Kidney (tissue), 13 donors: ENCODE measurements at regions not wholly inside any gene's neighbourhood (a gene's known extent, or its start where the extent isn't known, plus 50 kb on each side); places are given as distances from the start of the nearest gene placed in this dataset.

Source experiments
- DNase-seq, 5 donors: peaks; one replicate each; pipeline ENCODE4 v3.0.0-alpha.2; 2013 to 2020
- FAIRE-seq: peaks from 2 replicates; lab custom pipeline; 2012; peaks lifted over from hg19 to GRCh38; lab: Jason Lieb, UNC
- H3K27ac ChIP-seq, 2 donors: one replicate each; pipeline ENCODE4 v1.7.0; 2013; ENCODE audit warnings: low read depth in 2 of 2, low read length in 2 of 2, inconsistent platforms in 1 of 2
- H3K27me3 ChIP-seq: one replicate; pipeline ENCODE4 v1.7.1; 2013; ENCODE audit warnings: low read length, inconsistent platforms; ENCODE audit not compliant: control insufficient read depth, insufficient read depth
- H3K36me3 ChIP-seq, 3 donors: one replicate each; pipeline versions ENCODE4 v1.7.0 to v1.7.1; 2013; ENCODE audit warnings: low read length in 3 of 3, control low read depth in 1 of 3, inconsistent platforms in 1 of 3; ENCODE audit not compliant: insufficient read depth in 3 of 3, control insufficient read depth in 2 of 3
- H3K4me1 ChIP-seq, 3 donors: one replicate each; pipeline versions ENCODE4 v1.7.0 to v1.7.1; 2013; ENCODE audit warnings: low read length in 3 of 3, inconsistent platforms in 1 of 3, low read depth in 1 of 3; ENCODE audit not compliant: control insufficient read depth in 2 of 3, insufficient read depth in 2 of 3
- H3K4me3 ChIP-seq, 3 donors: one replicate each; pipeline versions ENCODE4 v1.7.0 to v1.8.1; 2013; ENCODE audit warnings: low read length in 3 of 3, control low read depth in 1 of 3, inconsistent platforms in 1 of 3
- H3K9ac ChIP-seq, 3 donors: one replicate each; pipeline versions ENCODE4 v1.7.0 to v1.7.1; 2013; ENCODE audit warnings: low read length in 3 of 3, control low read depth in 1 of 3, inconsistent platforms in 1 of 3
- H3K9me3 ChIP-seq, 3 donors: one replicate each; pipeline versions ENCODE4 v1.7.0 to v1.7.1; 2013; ENCODE audit warnings: low read length in 3 of 3, control low read depth in 1 of 3, inconsistent platforms in 1 of 3; ENCODE audit not compliant: control insufficient read depth in 2 of 3, insufficient read depth in 1 of 3
- CTCF ChIP-seq: IDR thresholded peaks from 3 replicates; pipeline ENCODE4 v1.5.1; 2012; ENCODE audit warnings: mild to moderate bottlenecking, moderate library complexity, borderline replicate concordance; ENCODE audit not compliant: insufficient read depth; ENCODE audit errors: extremely low read depth
- intact Hi-C: fragments of 100-400 bp; cut with DNase I; formaldehyde crosslinking; loops from one replicate; pipeline ENCODE4 v1.11.1; 2022
- donor health status: control.
- donor health status: control.
- donor health status: control.
- donor health status: control.
- donor health status: control.
- donor health status: DM: yes; HTN: yes; CAD: no.
- donor health status: Normal renal cell carcinoma (clear cell type).

DNA sequence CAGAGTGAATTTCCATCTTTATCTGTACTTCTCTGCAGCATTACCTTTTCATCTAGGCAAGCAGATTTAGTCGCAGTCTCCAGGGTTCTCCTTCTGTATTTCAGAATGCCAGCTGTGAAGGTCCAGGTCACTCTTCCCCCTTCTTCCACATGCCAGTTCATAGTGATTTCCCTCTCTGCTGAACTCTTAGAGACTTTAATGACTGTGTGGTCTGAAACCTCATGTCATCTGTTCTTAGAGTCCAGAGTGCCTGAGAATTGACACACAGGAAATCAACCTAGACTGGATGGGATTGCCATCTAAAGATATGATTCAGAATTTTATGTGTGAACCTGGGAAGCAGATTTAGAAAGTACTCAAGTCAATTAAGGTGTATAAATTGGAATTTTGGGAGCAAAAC lies 248.1 kb downstream of the TPBG start:
- H3K36me3 ChIP-seq, result no peaks in the 10 kb centered on the region
- DNase-seq, result no peak

GRCh38 chr6:82612475-82613039 lies 248.9 kb downstream of the TPBG start:
- DNase-seq, result no peak
- intact Hi-C loops, result no loop called here

More for the DNA sequence above, 248.1 kb downstream of the TPBG start:
- Histone ChIP-seq H3K27me3 (no peaks in the 10 kb centered on the region), H3K4me1 (no peaks in the 10 kb centered on the region), H3K9ac (no peak overlapping the region), H3K9me3 (no peaks in the 10 kb centered on the region), H3K27ac (no peak overlapping the region), H3K4me3 (no peak overlapping the region)
- FAIRE-seq, result no peak
- intact Hi-C loops, result no loop called here
- TF ChIP-seq CTCF, result no peak

DNA sequence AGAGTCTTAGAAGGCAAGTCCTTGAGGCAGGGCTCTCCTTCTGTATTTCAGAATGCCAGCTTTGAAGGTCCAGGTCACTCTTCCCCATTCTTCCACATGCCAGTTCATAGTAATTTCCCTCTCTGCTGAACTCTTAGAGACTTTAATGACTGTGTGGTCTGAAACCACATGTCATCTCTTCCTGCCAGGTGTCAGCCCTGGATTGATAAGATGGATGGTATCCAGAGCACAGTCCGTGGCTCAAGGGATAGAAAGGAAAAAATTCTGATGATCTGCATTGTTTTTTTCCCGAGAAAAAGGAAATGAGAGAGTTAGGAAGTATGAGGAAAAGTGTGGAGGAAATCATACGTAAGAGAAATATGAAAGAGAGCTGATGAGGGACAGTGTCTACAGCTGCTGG lies 250.9 kb downstream of the TPBG start:
- H3K9me3 ChIP-seq, result no peaks in the 10 kb centered on the region
- FAIRE-seq (no peak), DNase-seq (no peak)
- H3K4me3 ChIP-seq, result no peak overlapping the region
- TF ChIP-seq CTCF, result no peak
- no peak overlapping the region for H3K9ac ChIP-seq
- H3K27ac ChIP-seq, result no peak overlapping the region
- H3K27me3 ChIP-seq, result no peaks in the 10 kb centered on the region
- intact Hi-C loops, result no loop called here
- H3K36me3 ChIP-seq, result no peaks in the 10 kb centered on the region
- H3K4me1 ChIP-seq, result no peaks in the 10 kb centered on the region

More at GRCh38 chr6:82612475-82613039, 248.9 kb downstream of the TPBG start:
- Histone ChIP-seq H3K4me1 (no peaks in the 10 kb centered on the region), H3K9ac (no peak overlapping the region), H3K9me3 (no peaks in the 10 kb centered on the region), H3K4me3 (no peak overlapping the region), H3K27me3 (no peaks in the 10 kb centered on the region), H3K36me3 (no peaks in the 10 kb centered on the region), H3K27ac (no peak overlapping the region)
- TF ChIP-seq CTCF, result no peak
- FAIRE-seq, result no peak

DNA sequence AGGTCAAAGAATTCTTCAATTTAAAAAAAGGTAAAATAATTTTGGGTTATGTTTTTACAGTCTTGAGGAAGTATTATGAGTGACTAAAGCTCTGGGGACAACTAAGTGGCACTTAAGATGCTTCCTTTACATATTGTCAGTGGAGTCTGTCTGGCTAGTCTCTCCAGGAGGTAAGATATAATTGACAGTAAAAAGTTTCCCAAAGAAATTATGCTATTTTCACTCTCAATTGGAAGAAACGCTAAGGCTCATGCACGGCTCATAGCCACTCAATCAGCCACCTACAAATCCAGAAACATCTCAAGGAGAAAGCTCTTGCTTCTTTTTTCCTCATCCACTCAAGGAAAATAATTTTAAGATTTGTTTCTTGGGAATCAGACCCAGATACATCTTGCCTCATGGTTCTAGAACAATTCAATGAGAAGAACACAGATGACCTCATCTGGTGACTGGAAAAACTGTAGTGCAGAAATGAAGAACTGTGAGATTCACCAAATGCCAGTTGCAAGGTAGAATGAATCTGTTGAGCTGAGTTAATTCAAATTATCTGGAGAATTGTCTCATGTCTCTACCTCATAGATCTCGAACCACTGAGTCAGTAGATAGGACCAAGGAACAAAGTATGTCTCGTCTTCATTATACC lies 252.9 kb downstream of the TPBG start:
- FAIRE-seq (no peak), DNase-seq (peak in 1 of 5 donors; percentile 23)
- no peaks in the 10 kb centered on the region for H3K27me3 ChIP-seq
- intact Hi-C loops, result no loop called here
- H3K36me3 ChIP-seq, result no peaks in the 10 kb centered on the region
- H3K27ac ChIP-seq, result no peak overlapping the region
- H3K4me1 ChIP-seq, result no peaks in the 10 kb centered on the region
- no peaks in the 10 kb centered on the region for H3K9me3 ChIP-seq
- no peak for TF ChIP-seq CTCF
- no peak overlapping the region for H3K4me3 ChIP-seq
- H3K9ac ChIP-seq, result no peak overlapping the region
